Neural progenitor cell (in vitro differentiated cells): ENCODE measurements at regions not wholly inside any gene's neighbourhood (a gene's known extent, or its start where the extent isn't known, plus 50 kb on each side); places are given as distances from the start of the nearest gene placed in this dataset.

Source experiments
- EZH2 ChIP-seq: fragments of 200-600 bp; sonication (generic); IDR thresholded peaks from 2 replicates; pipeline ENCODE4 v1.6.1; 2017; ENCODE audit warnings: antibody characterized with exemption, mild to moderate bottlenecking, moderate library complexity
- TF ChIP-seq, protein P1 (sequence below): fragments of 200-600 bp; sonication (generic); IDR thresholded peaks from 2 replicates; pipeline ENCODE4 v1.5.1; 2017; ENCODE audit warnings: antibody characterized with exemption, mild to moderate bottlenecking

DNA sequence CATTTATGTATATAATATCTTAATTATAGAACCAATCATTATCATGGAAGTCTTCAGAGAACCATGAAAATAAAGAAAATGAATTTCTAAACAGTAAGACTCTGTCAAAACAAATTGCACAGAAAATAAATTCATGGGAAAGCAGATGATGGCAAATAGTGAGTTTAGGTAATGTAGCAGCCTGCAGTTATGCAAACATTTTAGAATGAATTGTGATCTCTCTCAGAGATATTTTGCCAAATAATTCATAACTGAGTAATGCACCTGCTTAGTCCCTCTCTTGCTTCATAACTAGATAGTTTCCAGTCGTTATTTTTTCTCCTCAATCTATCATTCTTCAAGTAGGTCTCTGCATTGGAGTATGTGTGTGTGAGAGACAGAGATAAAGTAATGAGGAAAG lies 492.7 kb upstream of the THBS1 start:
- TF ChIP-seq, protein P1, sequence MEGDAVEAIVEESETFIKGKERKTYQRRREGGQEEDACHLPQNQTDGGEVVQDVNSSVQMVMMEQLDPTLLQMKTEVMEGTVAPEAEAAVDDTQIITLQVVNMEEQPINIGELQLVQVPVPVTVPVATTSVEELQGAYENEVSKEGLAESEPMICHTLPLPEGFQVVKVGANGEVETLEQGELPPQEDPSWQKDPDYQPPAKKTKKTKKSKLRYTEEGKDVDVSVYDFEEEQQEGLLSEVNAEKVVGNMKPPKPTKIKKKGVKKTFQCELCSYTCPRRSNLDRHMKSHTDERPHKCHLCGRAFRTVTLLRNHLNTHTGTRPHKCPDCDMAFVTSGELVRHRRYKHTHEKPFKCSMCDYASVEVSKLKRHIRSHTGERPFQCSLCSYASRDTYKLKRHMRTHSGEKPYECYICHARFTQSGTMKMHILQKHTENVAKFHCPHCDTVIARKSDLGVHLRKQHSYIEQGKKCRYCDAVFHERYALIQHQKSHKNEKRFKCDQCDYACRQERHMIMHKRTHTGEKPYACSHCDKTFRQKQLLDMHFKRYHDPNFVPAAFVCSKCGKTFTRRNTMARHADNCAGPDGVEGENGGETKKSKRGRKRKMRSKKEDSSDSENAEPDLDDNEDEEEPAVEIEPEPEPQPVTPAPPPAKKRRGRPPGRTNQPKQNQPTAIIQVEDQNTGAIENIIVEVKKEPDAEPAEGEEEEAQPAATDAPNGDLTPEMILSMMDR: no peak
- no peak for TF ChIP-seq EZH2
